Effector memory CD8-positive, alpha-beta T cell (primary cell): ENCODE measurements at regions not wholly inside any gene's neighbourhood (a gene's known extent, or its start where the extent isn't known, plus 50 kb on each side); places are given as distances from the start of the nearest gene placed in this dataset.

Source experiments
- ATAC-seq: fragments of 150-1000 bp; cut with Tn5 transposase; replicated peaks from 2 replicates; pipeline ENCODE4 v1.10.0; 2021; ENCODE audit warnings: mild to moderate bottlenecking, moderate library complexity
- DNase-seq, 3 experiments: peaks; one replicate each; pipeline ENCODE4 v3.0.0; 2021
- H3K27ac Mint-ChIP-seq, 2 donors: one replicate each; pipeline ENCODE4 v1.8.0; 2022; ENCODE audit warnings: mild to moderate bottlenecking in 2 of 2, mixed read lengths in 2 of 2, moderate library complexity in 2 of 2
- H3K27me3 Mint-ChIP-seq, 2 donors: one replicate each; pipeline ENCODE4 v1.8.0; 2022; ENCODE audit warnings: mixed read lengths in 2 of 2
- H3K36me3 Mint-ChIP-seq: one replicate; pipeline ENCODE4 v1.8.0; 2022; ENCODE audit warnings: mild to moderate bottlenecking, moderate library complexity, mixed read lengths; ENCODE audit not compliant: insufficient read depth
- H3K4me1 Mint-ChIP-seq, 2 donors: one replicate each; pipeline ENCODE4 v1.8.0; 2022; ENCODE audit warnings: low read depth in 2 of 2, mixed read lengths in 2 of 2
- H3K4me3 Mint-ChIP-seq, 2 donors: one replicate each; pipeline ENCODE4 v1.8.0; 2022; ENCODE audit warnings: mild to moderate bottlenecking in 2 of 2, mixed read lengths in 2 of 2, moderate library complexity in 2 of 2
- H3K9me3 Mint-ChIP-seq, 2 donors: one replicate each; pipeline ENCODE4 v1.8.0; 2022; ENCODE audit warnings: mixed read lengths in 2 of 2

GRCh38 chr1:94603663-94604062 lies 62.1 kb upstream of the F3 start:
- H3K36me3 Mint-ChIP-seq: peaks cover 3% of the 10 kb centered on the region
- H3K27ac Mint-ChIP-seq: no peak overlapping the region
- peaks cover 10 to 20% of the 10 kb centered on the region in 2 donors for H3K4me1 Mint-ChIP-seq
- no peak for ATAC-seq
- H3K27me3 Mint-ChIP-seq: peaks cover 24 to 42% of the 10 kb centered on the region in 2 donors
- no peaks in the 10 kb centered on the region for H3K9me3 Mint-ChIP-seq
- H3K4me3 Mint-ChIP-seq: no peak overlapping the region
- no peak for DNase-seq

- Mint-ChIP-seq H3K27ac (peak overlapping the region in 1 of 2 donors; percentile 39), H3K4me3 (peak overlapping the region; percentile 75 to 82), H3K9me3 (no peaks in the 10 kb centered on the region), H3K27me3 (peaks cover 21 to 42% of the 10 kb centered on the region in 2 donors), H3K36me3 (peaks cover 3% of the 10 kb centered on the region), H3K4me1 (peaks cover 10 to 20% of the 10 kb centered on the region in 2 donors)
- no peak for DNase-seq
- no peak for ATAC-seq
Measured at GRCh38 chr1:94602802-94603625, 61.5 kb upstream of the F3 start.

DNA sequence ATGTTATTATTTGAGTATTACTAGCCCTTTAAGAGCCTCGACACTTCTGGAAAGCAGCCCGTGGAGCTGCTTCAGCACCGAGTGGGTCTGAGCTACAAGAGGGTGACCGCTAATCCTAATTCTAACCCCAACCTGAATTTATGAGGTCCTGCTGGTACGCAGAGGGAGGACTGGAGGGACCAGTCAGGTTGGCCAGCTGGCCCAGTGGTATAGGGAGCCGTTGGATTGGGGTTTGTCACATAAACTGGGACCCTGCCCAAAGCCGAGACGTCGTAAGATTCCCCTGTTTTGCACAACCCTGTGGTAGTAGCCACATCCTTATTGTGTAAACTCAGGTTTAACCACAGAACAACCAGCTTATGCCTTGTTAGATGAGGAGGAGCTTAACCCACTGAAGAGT lies 60.8 kb upstream of the F3 start:
- no peaks in the 10 kb centered on the region for H3K9me3 Mint-ChIP-seq
- H3K4me3 Mint-ChIP-seq: peak overlapping the region; percentile 75 to 82

DNA sequence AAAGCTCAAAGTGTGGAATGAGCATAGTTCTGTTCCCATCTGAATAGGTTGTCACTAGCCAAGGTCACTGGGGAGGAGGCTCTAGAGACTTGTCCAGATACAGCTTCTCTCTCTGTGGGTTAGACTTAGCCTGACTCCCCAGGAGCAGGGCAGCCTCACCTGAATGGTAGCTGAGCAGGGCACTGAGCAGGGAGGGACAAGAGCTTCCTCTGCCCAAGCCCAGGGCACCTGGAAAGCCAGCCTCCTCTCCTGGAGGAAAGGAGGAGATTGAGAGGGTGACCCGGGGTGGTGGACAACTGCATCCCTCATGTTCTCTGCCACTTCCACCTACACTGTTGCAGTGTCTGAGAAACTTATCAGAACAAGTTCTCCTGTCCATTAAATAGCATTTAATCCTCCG lies 59.0 kb upstream of the F3 start:
- ATAC-seq: no peak
- peaks cover 31 to 42% of the 10 kb centered on the region in 2 donors for H3K27me3 Mint-ChIP-seq
- peaks cover 3% of the 10 kb centered on the region for H3K36me3 Mint-ChIP-seq
- no peak for DNase-seq
- H3K4me1 Mint-ChIP-seq: peaks cover 10 to 20% of the 10 kb centered on the region in 2 donors
- H3K9me3 Mint-ChIP-seq: no peaks in the 10 kb centered on the region
- no peak overlapping the region for H3K27ac Mint-ChIP-seq
- H3K4me3 Mint-ChIP-seq: no peak overlapping the region

More for the DNA sequence above, 60.8 kb upstream of the F3 start:
- ATAC-seq: peak; percentile 98
- peak overlapping the region in 1 of 2 donors; percentile 39 for H3K27ac Mint-ChIP-seq
- H3K4me1 Mint-ChIP-seq: peaks cover 10 to 20% of the 10 kb centered on the region in 2 donors
- peaks cover 24 to 42% of the 10 kb centered on the region in 2 donors for H3K27me3 Mint-ChIP-seq
- peak; percentile 18 to 37 (median 30) for DNase-seq
- H3K36me3 Mint-ChIP-seq: peaks cover 3% of the 10 kb centered on the region

- Mint-ChIP-seq H3K27ac (no peak overlapping the region), H3K4me1 (peaks cover 10 to 20% of the 10 kb centered on the region in 2 donors)
- DNase-seq: no peak
Measured at GRCh38 chr1:94599095-94599813, 57.7 kb upstream of the F3 start.

GRCh38 chr1:94597701-94598100 lies 56.1 kb upstream of the F3 start:
- DNase-seq: no peak
- Mint-ChIP-seq H3K4me3 (no peak overlapping the region), H3K36me3 (peaks cover 3% of the 10 kb centered on the region), H3K4me1 (peaks cover 7 to 12% of the 10 kb centered on the region in 2 donors), H3K9me3 (no peaks in the 10 kb centered on the region), H3K27ac (no peak overlapping the region), H3K27me3 (peaks cover 23 to 27% of the 10 kb centered on the region in 2 donors)
- no peak for ATAC-seq

More at GRCh38 chr1:94599095-94599813, 57.7 kb upstream of the F3 start:
- Mint-ChIP-seq H3K36me3 (peaks cover 3% of the 10 kb centered on the region), H3K9me3 (no peaks in the 10 kb centered on the region), H3K4me3 (no peak overlapping the region), H3K27me3 (peaks cover 31 to 33% of the 10 kb centered on the region in 2 donors)
- ATAC-seq: no peak

DNA sequence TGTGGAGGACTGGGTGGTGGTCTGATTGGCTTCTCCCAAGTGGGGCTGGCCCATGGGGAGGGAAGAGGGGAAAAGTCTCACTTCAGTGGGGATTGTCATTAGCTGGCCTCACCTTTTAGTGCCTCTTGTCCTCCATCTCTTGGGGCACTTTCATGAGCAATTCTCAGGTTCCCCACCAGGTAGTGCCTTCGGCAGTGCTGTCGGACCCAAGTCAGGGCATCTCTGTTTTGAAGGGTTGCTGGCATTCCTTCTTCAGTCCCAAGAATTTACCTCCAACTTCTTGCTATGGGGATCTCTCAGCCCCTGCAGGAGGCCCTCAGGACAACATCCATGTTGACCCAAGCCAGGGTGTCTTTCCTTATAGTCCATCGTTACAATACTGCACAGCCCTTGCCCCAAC lies 54.7 kb upstream of the F3 start:
- Mint-ChIP-seq H3K27ac (no peak overlapping the region), H3K27me3 (peaks cover 24 to 32% of the 10 kb centered on the region in 2 donors), H3K4me1 (no peaks in the 10 kb centered on the region), H3K9me3 (no peaks in the 10 kb centered on the region), H3K36me3 (no peaks in the 10 kb centered on the region), H3K4me3 (no peak overlapping the region)
- ATAC-seq (no peak), DNase-seq (no peak)

DNA sequence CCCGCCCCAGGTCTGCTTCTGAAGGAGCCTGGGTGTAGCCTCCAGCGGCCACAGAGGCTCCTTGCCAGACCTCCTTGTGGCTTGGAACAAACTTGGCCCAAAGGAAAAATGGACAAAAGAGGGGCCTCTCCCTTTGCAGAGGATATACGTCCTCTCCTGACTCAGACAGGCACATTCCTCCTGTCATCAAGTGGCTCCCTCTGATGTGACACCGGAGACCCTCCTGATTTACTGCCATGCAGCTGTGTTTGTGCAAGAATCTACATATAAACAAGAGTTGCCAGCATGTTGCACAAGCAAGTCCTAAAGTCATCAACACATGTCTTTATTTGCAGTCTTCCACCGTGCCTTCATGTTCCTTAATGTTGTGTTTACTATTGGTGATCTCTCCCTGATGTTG lies 54.1 kb upstream of the F3 start:
- no peaks in the 10 kb centered on the region for H3K4me1 Mint-ChIP-seq
- H3K27me3 Mint-ChIP-seq: peaks cover 23 to 32% of the 10 kb centered on the region in 2 donors
- DNase-seq: no peak
- no peak for ATAC-seq
- H3K9me3 Mint-ChIP-seq: no peaks in the 10 kb centered on the region
- no peak overlapping the region for H3K4me3 Mint-ChIP-seq
- H3K36me3 Mint-ChIP-seq: no peaks in the 10 kb centered on the region
- H3K27ac Mint-ChIP-seq: no peak overlapping the region

- peaks cover 30 to 33% of the 10 kb centered on the region in 2 donors for H3K27me3 Mint-ChIP-seq
- H3K4me1 Mint-ChIP-seq: no peaks in the 10 kb centered on the region
- DNase-seq (no peak), ATAC-seq (no peak)
- no peaks in the 10 kb centered on the region for H3K36me3 Mint-ChIP-seq
- H3K4me3 Mint-ChIP-seq: no peak overlapping the region
- no peak overlapping the region for H3K27ac Mint-ChIP-seq
- H3K9me3 Mint-ChIP-seq: no peaks in the 10 kb centered on the region
Measured at GRCh38 chr1:94593611-94594010, 52.1 kb upstream of the F3 start.

- H3K4me1 Mint-ChIP-seq: no peaks in the 10 kb centered on the region
- ATAC-seq: no peak
- DNase-seq: no peak
- H3K36me3 Mint-ChIP-seq: no peaks in the 10 kb centered on the region
- H3K4me3 Mint-ChIP-seq: no peak overlapping the region
- H3K27me3 Mint-ChIP-seq: peaks cover 29 to 34% of the 10 kb centered on the region in 2 donors
- H3K9me3 Mint-ChIP-seq: no peaks in the 10 kb centered on the region
- no peak overlapping the region for H3K27ac Mint-ChIP-seq
Measured at GRCh38 chr1:94592571-94592920, 51.0 kb upstream of the F3 start.

GRCh38 chr1:94591823-94592570 lies 50.4 kb upstream of the F3 start:
- Mint-ChIP-seq H3K4me3 (no peak overlapping the region), H3K4me1 (no peaks in the 10 kb centered on the region), H3K27me3 (peaks cover 23 to 34% of the 10 kb centered on the region in 2 donors), H3K36me3 (no peaks in the 10 kb centered on the region), H3K9me3 (no peaks in the 10 kb centered on the region), H3K27ac (no peak overlapping the region)
- DNase-seq: no peak
- ATAC-seq: no peak
